Stimulated activated CD4-positive, alpha-beta T cell treated with anti-CD3 and anti-CD28 coated beads, Interleukin-15, amount 100 ng/mL, for 24 hours (primary cell): ENCODE measurements at regions not wholly inside any gene's neighbourhood (a gene's known extent, or its start where the extent isn't known, plus 50 kb on each side); places are given as distances from the start of the nearest gene placed in this dataset.
"Not testable (repeated sequence)": the region's sequence is repeated elsewhere in the genome, so short reads cannot be mapped to it uniquely, and the experiment has no call there.

Source experiments
- DNase-seq: peaks from one replicate; pipeline ENCODE4 v3.0.0-alpha.2; 2020

DNA sequence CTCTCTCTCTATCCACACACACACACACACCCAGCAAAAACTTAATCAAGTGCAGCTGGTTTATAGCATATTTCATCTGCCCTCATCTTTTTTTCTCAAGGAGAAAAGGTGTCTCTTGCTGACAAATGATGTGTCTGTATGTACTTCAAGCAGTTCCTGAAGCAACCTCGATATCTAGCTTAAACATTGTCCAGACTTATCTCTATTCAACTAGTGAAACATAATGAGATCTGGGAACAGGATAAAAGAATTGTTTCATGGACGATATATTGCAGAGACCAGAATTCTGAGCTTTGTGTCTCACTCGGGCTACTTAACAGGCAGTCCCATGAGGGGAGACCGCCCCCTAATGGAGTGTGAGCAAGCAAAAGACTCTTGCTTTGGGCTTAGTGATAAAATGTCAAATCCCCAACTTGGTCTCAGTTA lies 929.2 kb upstream of the SOX11 start:
- DNase-seq: no peak

DNA sequence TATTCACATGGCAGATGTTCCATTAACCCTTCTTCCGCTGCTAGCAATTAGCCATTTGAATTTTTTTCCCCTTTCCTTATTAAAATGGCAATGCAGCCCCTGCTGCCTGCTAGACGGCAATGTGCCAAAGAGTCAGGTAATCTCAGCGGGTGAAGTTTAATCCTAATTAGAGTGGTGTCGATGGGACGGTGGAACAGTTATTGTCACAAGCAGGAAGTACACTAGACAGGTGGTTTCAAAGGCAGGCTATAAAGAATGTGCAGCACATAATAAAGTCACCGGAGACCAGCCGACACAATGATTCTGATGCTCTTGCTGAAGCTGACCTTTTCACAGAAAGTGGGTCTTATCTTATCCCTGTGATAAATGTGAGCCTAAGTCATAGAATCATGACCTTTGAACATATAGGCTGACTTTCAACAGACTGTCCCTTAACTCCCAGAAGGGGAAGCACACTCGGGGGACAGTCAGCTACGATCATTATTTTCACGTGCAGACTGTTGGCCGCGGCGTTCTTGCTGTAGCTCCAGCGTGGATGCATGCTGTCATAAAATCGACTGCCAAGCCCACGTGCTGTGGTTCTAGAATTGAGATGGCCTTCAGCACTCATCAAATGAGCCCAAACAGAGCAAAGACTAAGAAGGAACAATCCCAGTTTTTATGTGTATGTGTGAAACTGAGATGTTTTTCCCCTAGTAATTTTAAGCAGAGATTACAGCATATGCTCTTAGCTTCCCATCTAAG lies 926.2 kb upstream of the SOX11 start:
- DNase-seq: no peak

DNA sequence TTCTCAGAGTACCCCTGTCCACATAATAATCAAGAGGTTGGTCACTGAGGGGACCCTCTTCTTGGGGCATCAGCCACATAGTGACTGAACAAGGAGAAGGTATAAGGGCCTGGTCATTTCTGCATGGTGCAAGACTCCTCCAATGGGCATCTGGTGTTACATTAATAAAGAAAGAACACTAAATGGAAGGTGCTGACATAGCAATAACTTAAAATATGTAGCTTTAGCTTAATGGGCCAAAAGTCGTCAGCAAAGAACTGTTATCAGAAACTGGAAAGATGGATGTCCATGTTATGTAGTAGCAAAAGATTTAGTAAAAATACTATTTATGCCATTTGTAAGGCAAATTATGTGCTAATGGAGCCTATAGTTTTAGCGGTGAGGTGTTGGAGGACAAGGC lies 916.5 kb upstream of the SOX11 start:
- DNase-seq: no peak

DNA sequence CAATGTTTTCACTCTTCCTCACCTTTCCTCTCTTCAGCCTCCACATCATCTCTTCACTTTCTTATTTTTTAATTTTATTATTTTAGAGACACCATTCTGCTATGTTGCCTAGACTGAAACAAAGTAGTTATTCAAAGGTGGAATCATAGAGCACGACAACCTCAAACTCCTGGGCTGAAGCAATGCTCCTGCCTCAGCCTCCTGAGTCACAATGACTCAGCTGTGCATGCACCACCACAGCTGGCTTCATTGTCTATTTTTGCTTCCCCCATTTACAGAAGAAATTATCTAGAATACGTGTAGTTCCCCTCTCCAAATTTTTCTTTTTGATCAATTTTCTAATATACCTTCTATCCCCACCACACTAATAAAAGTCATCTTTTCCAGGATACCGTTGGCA lies 911.5 kb upstream of the SOX11 start:
- DNase-seq: no peak

DNA sequence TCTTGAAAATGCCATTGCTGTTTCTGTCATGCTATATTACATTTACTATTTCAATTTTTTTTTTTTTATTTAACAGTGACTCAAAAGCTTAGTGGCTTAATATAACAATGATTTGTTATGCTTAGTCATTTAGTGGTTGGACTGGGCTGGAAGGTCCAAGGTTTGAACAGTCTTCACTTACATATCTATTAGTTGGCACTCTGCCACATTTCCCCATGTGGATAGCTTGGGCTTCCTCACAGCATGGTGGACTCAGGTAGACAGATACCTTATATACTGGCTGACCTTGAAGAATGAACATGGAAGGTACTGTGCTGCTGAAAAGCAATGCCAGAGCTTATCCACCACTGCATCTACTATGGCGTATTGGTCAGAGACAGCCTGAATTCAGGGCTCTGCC lies 909.5 kb upstream of the SOX11 start:
- no peak for DNase-seq

DNA sequence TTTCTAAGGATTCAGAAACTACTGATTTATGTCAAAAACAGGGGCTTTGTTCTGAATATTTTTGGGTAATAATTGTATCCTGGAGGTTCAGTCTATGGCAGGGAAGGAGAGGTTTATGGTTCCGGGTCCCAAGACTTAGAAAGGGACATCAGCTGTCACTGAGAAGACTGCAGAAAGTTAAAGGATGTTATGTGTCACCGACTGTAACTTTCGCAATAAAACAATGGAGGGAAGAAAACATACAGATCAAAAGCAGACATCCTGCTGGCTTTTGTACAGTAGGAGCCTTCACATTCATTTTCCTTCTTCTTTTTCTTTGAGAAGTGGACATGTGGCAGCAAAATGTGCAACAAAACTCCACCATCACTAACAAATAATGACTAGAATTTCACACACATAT lies 900.7 kb upstream of the SOX11 start:
- no peak for DNase-seq

DNA sequence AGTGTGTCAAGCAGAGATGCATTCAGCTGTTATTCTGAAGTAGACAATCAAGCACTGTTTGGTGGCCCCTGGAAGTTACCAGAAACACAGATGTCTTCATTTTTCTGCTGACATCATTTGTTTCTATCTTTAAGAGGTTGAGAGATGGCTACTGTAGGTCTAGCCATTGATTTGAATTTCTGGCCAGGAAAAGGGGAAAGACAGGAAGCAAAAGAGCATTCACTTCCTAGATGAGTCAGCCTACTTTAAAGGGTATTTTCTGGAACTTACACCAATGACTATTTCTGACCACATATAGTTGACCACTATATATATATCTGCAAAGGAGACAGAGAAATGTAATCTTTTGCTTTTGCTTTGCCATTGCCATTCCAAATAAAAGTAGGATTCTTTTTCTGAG lies 900.1 kb upstream of the SOX11 start:
- no peak for DNase-seq

DNA sequence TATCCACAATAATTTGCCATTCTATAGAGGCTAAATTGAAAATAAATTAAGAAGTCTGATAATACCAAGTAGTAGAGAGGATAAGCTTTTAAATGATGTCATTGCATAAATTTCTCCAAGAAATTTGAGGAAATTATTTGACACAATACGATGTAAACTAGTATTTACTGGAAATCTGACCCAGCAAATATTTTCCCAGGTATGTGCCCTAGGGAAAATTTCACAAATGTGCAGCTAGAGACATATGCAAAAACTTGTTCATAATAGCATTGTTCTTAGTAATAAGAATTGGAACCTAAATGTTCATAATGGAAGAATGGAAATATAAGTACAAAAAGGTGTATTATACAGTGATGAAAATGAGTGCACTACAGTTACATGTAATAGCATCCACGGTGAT lies 888.8 kb upstream of the SOX11 start:
- DNase-seq: no peak

DNA sequence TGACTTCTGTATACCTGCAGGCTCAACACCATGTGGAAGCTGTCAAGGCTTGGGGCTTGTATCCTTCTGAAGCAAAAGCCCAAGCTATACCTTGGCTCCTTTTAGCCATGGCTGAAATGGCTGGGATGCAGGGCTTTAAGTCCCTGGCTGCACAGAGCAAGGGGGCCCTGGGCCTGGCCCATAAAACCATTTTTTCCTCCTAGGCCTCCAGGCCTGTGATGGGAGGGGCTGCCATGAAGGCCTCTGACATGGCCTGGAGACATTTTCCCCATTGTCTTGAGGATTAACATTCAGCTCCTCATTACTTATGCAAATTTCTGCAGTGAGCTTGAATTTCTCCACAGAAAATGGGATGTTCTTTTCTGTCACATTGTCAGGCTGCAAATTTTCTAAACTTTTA lies 878.0 kb upstream of the SOX11 start:
- DNase-seq: not testable (repeated sequence)

DNA sequence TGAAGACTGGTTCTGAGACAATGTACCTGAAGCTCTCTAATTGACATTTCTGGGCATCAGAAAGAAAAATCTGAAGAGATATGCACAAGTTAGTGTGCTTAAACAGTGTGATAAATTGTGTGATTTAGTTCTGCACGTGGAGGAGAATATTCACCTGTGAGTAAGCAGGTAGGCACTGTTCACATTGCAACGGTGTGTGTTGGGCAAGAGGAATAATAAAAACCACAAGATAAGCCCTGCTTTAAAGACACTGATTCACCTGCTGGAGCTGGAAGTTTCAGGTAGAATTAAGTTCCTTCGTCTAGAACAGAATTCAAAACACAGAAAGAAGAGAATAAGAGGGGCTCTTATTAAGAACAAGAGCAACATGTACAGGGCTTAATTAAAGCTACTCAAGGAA lies 864.3 kb upstream of the SOX11 start:
- no peak for DNase-seq

- DNase-seq: no peak
These were observed 863.4 kb upstream of the SOX11 start for GRCh38 chr2:4828682-4829374.

DNA sequence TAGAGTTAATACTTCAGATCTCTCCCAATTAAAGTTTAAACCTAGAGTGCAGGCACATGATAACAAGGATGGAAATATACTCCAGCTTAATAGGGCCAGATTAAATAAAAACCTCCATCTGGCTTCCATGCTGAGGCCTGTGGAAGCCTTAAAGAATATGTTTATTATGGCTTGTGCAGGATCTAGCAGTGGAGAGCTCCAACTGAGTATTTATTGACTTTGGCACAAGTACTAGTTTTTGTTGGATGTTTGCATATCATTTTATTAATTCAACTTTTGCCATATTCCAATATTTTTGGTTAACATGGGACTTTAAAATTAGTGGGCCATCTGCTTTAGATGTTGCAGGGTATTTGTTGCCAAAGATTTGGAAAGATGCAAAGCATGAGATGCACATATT lies 860.4 kb upstream of the SOX11 start:
- no peak for DNase-seq

GRCh38 chr2:4832642-4833041 lies 859.5 kb upstream of the SOX11 start:
- DNase-seq: no peak

DNA sequence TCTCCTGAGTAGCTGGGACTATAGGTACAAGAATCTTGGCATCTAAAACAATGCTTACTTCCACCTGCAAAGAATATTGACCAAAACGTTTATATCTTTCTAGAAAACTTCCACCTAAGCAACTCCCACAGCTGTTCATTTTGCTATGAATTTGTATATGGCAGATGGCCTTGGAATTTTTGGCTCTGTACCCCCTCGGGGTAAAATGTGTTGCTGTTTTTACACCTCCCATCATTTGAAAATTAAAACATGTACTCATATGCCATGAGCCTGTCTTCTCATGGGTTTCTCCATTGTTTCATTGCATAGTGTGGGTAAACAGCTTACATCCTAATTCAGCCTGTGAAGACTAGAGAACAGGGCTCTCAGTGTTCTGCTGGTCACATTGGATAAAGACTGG lies 853.6 kb upstream of the SOX11 start:
- DNase-seq: no peak

- DNase-seq: no peak
These were observed 851.4 kb upstream of the SOX11 start for GRCh38 chr2:4840791-4841190.

- DNase-seq: no peak
These were observed 847.3 kb upstream of the SOX11 start for GRCh38 chr2:4844881-4845280.

DNA sequence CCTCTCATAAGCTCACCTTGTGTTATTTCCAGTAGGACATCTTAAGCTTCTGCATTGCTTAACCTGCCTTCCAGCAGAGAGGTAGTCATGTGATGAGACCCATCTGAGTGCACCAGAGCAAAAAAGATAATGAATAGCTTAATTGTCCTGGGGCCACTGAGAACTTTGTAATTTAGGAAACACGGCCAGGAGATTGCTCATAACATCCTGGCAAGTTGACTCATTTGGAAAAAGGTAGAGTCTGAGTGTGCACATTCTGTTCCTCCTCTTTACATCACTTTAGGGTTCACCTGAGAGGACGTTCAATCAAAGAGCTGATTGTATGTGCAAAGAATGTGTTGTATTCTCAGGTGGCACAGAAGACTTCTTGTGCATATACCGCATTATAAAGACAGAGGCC lies 830.2 kb upstream of the SOX11 start:
- DNase-seq: no peak

DNA sequence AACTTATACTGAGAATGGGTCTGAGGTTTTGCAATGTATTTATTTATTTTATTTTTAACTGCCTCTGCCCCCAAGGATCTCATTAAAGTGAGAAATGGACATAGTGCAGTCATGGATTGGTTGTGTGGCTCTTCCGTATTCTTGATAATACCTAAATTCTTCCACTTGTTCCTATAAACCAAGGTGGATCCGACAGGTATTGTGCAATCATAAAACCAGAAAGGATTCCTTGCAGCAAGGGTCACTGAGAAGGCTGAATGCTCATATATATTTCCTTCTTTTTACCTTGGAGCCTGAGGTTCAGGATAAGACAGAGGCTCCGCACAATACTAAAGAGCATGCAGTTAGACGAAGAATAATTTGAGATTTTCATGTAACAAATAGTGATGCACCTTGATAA lies 826.0 kb upstream of the SOX11 start:
- DNase-seq: no peak

GRCh38 chr2:4868466-4868865 lies 823.7 kb upstream of the SOX11 start:
- DNase-seq: no peak

DNA sequence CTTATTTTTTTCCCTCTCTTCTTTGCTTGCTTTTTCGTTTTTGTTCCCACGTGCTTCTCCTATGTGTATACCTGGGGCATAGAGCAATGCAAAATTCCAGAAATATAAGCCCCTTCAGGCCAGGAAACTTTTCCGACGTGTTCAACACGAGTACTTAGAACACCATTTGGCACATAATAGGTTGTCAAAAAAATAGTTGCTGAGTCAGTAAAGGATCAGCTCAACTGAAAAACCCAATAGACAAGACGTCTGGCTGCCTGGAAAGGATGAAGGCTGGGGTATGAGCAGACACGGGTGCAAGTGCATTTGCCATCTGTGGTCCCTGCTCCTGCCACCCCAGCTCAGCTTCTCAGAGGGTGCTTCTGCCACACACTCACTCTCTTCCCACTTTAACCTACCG lies 823.0 kb upstream of the SOX11 start:
- no peak for DNase-seq

DNA sequence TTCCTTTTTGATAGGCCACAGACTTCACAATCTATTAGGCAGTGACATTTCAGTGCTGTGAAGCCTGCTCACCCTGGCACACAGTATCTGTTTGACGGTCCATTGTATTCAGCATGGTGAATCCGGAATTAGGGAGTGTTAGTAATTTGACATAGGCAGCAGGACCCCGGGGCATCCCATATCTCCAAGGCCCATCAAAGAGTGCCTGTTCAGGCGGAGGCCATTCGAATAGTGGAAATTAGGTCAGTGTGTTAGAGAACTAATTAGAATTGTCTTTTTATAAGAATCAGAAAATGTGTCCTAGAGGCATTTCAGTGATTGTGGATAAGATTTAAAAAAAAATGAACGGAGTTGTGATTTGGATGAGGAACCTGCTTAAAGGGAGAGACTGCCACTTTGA lies 818.8 kb upstream of the SOX11 start:
- no peak for DNase-seq

GRCh38 chr2:4873876-4874593 lies 818.1 kb upstream of the SOX11 start:
- DNase-seq: no peak

DNA sequence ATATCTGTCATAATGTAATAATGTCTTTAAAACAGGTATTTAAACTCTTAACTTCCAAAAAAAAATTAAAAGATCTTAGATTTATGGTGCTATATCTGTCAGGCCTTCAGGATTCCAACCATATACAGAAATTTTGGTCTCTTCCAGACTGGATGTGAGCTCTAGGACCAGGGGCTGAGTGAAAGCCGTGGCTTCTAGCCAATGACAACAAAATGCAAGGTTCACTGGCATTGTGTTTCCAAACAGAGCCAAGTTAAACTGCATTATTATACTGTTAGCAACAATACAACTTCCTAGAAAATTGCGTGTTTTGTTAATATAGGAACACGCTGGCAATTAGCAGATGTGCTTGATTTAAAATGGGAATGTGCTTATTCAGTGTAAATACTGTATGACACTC lies 809.8 kb upstream of the SOX11 start:
- no peak for DNase-seq

DNA sequence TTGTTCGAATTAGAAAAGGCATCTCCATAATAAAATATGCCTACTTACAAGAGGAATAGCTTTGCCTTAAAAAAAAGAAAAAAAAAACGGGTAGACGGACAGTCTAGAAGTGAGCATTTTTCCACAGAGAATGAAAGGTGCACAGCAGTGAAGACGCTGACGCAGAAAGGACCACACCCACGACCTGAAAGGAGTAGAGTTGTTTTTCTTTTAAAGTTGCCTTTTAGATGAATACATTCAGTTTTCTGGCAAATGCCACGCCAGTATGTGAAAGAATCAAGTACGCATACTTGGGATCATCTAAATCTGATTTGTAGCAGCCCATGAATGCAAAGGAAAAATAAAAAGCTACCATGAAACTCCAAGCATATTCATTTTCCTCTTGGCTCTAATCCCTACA lies 809.2 kb upstream of the SOX11 start:
- no peak for DNase-seq
